OCI-LY7 (cell line): ENCODE measurements at regions not wholly inside any gene's neighbourhood (a gene's known extent, or its start where the extent isn't known, plus 50 kb on each side); places are given as distances from the start of the nearest gene placed in this dataset.

Source experiments
- EZH2phosphoT487 ChIP-seq: fragments of 200-600 bp; sonication (generic); IDR thresholded peaks from 2 replicates; pipeline ENCODE4 v1.6.1; 2018; ENCODE audit warnings: low read depth, borderline replicate concordance, mild to moderate bottlenecking, mixed run types, antibody characterized with exemption, low read length, moderate library complexity, mixed read lengths
- TF ChIP-seq, protein P1 (sequence below): fragments of 200-600 bp; sonication (generic); conservative IDR thresholded peaks from 2 replicates; pipeline ENCODE4 v1.5.1; 2014; ENCODE audit warnings: mild to moderate bottlenecking, antibody characterized with exemption, low read length, moderate library complexity, mixed read lengths

DNA sequence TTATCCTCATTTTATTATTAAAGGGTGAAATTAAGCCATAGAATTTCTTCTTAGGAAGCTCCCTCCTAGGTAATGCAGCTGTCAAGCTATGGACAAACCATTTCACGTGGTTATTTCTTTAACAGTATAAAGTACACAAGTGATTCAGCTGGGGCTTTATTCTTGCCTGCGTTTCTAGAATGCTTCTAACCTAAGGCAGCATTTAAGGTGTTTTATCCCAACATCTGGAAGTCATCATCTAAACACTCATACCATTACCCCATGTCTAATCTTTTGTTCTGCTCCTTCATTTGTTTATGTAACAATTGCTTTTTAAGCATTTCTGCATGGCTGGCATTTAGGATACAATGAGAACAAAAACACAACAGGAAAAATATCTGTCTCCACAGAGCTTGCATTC is 829.2 kb upstream of the ADAMTS5 start:
- TF ChIP-seq, protein P1, sequence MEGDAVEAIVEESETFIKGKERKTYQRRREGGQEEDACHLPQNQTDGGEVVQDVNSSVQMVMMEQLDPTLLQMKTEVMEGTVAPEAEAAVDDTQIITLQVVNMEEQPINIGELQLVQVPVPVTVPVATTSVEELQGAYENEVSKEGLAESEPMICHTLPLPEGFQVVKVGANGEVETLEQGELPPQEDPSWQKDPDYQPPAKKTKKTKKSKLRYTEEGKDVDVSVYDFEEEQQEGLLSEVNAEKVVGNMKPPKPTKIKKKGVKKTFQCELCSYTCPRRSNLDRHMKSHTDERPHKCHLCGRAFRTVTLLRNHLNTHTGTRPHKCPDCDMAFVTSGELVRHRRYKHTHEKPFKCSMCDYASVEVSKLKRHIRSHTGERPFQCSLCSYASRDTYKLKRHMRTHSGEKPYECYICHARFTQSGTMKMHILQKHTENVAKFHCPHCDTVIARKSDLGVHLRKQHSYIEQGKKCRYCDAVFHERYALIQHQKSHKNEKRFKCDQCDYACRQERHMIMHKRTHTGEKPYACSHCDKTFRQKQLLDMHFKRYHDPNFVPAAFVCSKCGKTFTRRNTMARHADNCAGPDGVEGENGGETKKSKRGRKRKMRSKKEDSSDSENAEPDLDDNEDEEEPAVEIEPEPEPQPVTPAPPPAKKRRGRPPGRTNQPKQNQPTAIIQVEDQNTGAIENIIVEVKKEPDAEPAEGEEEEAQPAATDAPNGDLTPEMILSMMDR = no peak
- TF ChIP-seq EZH2phosphoT487 = no peak
